ENCODE measurements at regions not wholly inside any gene's neighbourhood (a gene's known extent, or its start where the extent isn't known, plus 50 kb on each side); places are given as distances from the start of the nearest gene placed in this dataset.

- Histone ChIP-seq H3K9ac (replicated peaks in 1 of 4; ENCODE audit: extremely low read depth in 1 of 4, low read depth in 3 of 4, low read length in 3 of 4) (no peak overlapping the region), H3K4me2 (ENCODE audit: insufficient read depth in 1 of 2, low read depth in 2 of 2, low read length in 2 of 2) (no peak overlapping the region), H2BK5ac (ENCODE audit: low read depth, low read length) (no peak overlapping the region), H3K27me3 (replicated peaks in 1 of 4; ENCODE audit: control insufficient read depth in 3 of 4, extremely low read depth in 1 of 4, insufficient read depth in 3 of 4, low read length in 3 of 4) (no peaks in the 10 kb centered on the region), H3K4ac (replicated peaks; ENCODE audit: insufficient read length, low read depth, low read length) (no peak overlapping the region), H4K91ac (replicated peaks; ENCODE audit: insufficient read length, low read length) (no peak overlapping the region), H3K18ac (ENCODE audit: extremely low read depth, low read length) (no peak overlapping the region), H2BK20ac (ENCODE audit: low read length) (no peak overlapping the region), H2AFZ (ENCODE audit: low read length) (no peak overlapping the region), H3K36me3 (ENCODE audit: control insufficient read depth in 2 of 4, insufficient read depth in 4 of 4, low read length in 3 of 4) (no peaks in the 10 kb centered on the region), H2AK5ac (ENCODE audit: low read depth, low read length) (no peak overlapping the region), H3K4me1 (replicated peaks in 1 of 4; ENCODE audit: control insufficient read depth in 3 of 4, insufficient read depth in 4 of 4, low read length in 3 of 4) (peaks cover 0 to 3% (median 0%) of the 10 kb centered on the region in 4 experiments; a peak in 1 of 7 replicates), H3K23ac (ENCODE audit: insufficient read length) (no peak overlapping the region), H3K4me3 (ENCODE audit: extremely low read depth in 1 of 4, insufficient read depth in 2 of 4, low read depth in 3 of 4, low read length in 4 of 4) (no peak overlapping the region), H2BK120ac (replicated peaks; ENCODE audit: low read depth, low read length) (no peak overlapping the region), H4K8ac (ENCODE audit: extremely low read depth, insufficient read depth, low read length) (no peak overlapping the region), H2BK15ac (ENCODE audit: low read length) (no peak overlapping the region), H3K14ac (ENCODE audit: insufficient read length) (no peak overlapping the region), H3K23me2 (ENCODE audit: low read depth, low read length) (no peaks in the 10 kb centered on the region), H4K5ac (ENCODE audit: insufficient read length, low read depth, low read length) (no peak overlapping the region), H3K9me3 (ENCODE audit: insufficient read depth in 2 of 2, low read depth in 1 of 2, low read length in 1 of 2) (no peaks in the 10 kb centered on the region), H3K27ac (ENCODE audit: low read depth, low read length) (no peak overlapping the region), H4K20me1 (replicated peaks in 1 of 2; ENCODE audit: control insufficient read depth in 1 of 2, insufficient read depth in 2 of 2, low read length in 2 of 2) (no peaks in the 10 kb centered on the region), H3K79me2 (ENCODE audit: control insufficient read depth in 1 of 2, insufficient read depth in 2 of 2, low read length in 2 of 2) (no peaks in the 10 kb centered on the region), H3K79me1 (ENCODE audit: low read depth, low read length) (no peaks in the 10 kb centered on the region), H2BK12ac (ENCODE audit: low read depth, low read length) (no peak overlapping the region), H3K56ac (replicated peaks; ENCODE audit: insufficient read length, low read depth, low read length) (no peak overlapping the region)
- WGBS, 2 experiments (ENCODE audit: extremely low coverage in 1 of 2, insufficient coverage in 1 of 2, insufficient read length in 1 of 2, insufficient replicate concordance in 2 of 2, low coverage in 1 of 2, low lambda C conversion rate in 2 of 2, missing lambda C conversion rate in 1 of 2) = 84% methylated on average over 3 of the region's 3 CpGs; no CpG with 5 or more reads in 1 of the 2 experiments
- DNase-seq (ENCODE audit: low read depth in 1 of 2, low spot score in 2 of 2) (no peak), FAIRE-seq (no peak)
- TF ChIP-seq TBP (IDR thresholded peaks at IDR 0.05; ENCODE audit: low read depth, low read length) = no peak
- no peak for TF ChIP-seq KDM1A (IDR thresholded peaks at IDR 0.05; ENCODE audit: borderline replicate concordance, low read length)
- no peak for TF ChIP-seq TAF1 (IDR thresholded peaks at IDR 0.05; ENCODE audit: low read depth, low read length)
- TF ChIP-seq KDM5A (IDR thresholded peaks at IDR 0.05; ENCODE audit: low read length) = no peak
- no peak for TF ChIP-seq CBX5 (IDR thresholded peaks at IDR 0.05; ENCODE audit: low read depth, low read length)
- TF ChIP-seq EZH2 (IDR thresholded peaks at IDR 0.05; ENCODE audit: low read depth, low read length, severe bottlenecking) = no peak
- no peak for TF ChIP-seq HDAC2 (IDR thresholded peaks at IDR 0.05; ENCODE audit: borderline replicate concordance in 1 of 2, low read depth in 2 of 2, low read length in 2 of 2)
- TF ChIP-seq BACH1 (IDR thresholded peaks at IDR 0.05; ENCODE audit: low read length) = no peak
- no peak for TF ChIP-seq EP300 (IDR thresholded peaks at IDR 0.05; ENCODE audit: borderline replicate concordance in 1 of 2, low read depth in 2 of 2, low read length in 2 of 2)
- no peak for TF ChIP-seq BRCA1 (IDR thresholded peaks at IDR 0.05; ENCODE audit: low read depth, low read length)
- TF ChIP-seq SP1 (IDR thresholded peaks at IDR 0.05; ENCODE audit: low read depth, low read length) = no peak
- TF ChIP-seq NRF1 (IDR thresholded peaks at IDR 0.05; ENCODE audit: low read depth, low read length) = no peak
- TF ChIP-seq CTCF (IDR thresholded peaks at IDR 0.05; ENCODE audit: control extremely low read depth in 1 of 3, insufficient read depth in 1 of 3, low read depth in 1 of 3, low read length in 3 of 3) = no peak
- CTCF ChIA-PET (ENCODE audit: partially characterized antibody) = no interaction called here
- POLR2A ChIA-PET (ENCODE audit: partially characterized antibody) = no interaction called here
Observed at GRCh38 chr15:95737060-95737459, 593.4 kb upstream of the NR2F2 start.

Data from H1 (cell line).